ENCODE measurements at regions not wholly inside any gene's neighbourhood (a gene's known extent, or its start where the extent isn't known, plus 50 kb on each side); places are given as distances from the start of the nearest gene placed in this dataset.
"Not testable (repeated sequence)": the region's sequence is repeated elsewhere in the genome, so short reads cannot be mapped to it uniquely, and the experiment has no call there.

DNA sequence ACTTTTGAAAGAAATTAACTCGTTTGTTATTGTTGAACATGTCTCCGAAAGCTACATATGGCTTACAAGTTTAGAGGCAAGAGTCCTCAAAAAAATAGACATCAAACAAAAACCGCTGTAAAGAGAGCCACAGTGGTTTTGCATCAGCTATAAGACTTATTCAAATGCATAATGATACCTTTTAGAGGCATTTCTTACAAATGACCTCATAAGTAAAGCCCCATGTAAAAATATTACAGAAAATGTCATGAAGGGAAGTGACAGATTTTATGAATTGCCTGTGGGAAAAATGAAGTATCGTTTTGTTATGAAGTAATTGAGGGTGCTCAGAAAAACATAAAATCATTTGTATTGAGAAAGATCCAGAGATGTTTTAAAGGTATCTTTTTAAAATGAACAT lies 598.0 kb downstream of the NXPH1 start:
- Mint-ChIP-seq H3K27me3 (no peaks in the 10 kb centered on the region), H3K4me1 (ENCODE audit: low read depth in 2 of 2) (no peaks in the 10 kb centered on the region), H3K36me3 (peaks cover 15% of the 10 kb centered on the region), H3K27ac (no peak overlapping the region), H3K4me3 (no peak overlapping the region), H3K9me3 (peaks cover 23% of the 10 kb centered on the region)
- DNase-seq (ENCODE audit: low spot score) (no peak), ATAC-seq (no peak)

GRCh38 chr7:9036080-9036479 lies 602.7 kb downstream of the NXPH1 start:
- Mint-ChIP-seq H3K27ac (no peak overlapping the region), H3K36me3 (no peaks in the 10 kb centered on the region), H3K4me1 (ENCODE audit: low read depth in 2 of 2) (no peaks in the 10 kb centered on the region), H3K9me3 (peaks cover 8% of the 10 kb centered on the region), H3K4me3 (no peak overlapping the region), H3K27me3 (no peaks in the 10 kb centered on the region)
- DNase-seq (ENCODE audit: low spot score) (no peak), ATAC-seq (no peak)

GRCh38 chr7:9071160-9071762 lies 637.9 kb downstream of the NXPH1 start:
- Mint-ChIP-seq H3K4me3 (no peak overlapping the region), H3K27ac (no peak overlapping the region), H3K9me3 (peaks cover 22% of the 10 kb centered on the region), H3K27me3 (no peaks in the 10 kb centered on the region), H3K36me3 (peaks cover 8% of the 10 kb centered on the region), H3K4me1 (ENCODE audit: low read depth in 2 of 2) (no peaks in the 10 kb centered on the region)
- DNase-seq (ENCODE audit: low spot score) = no peak
- ATAC-seq = no peak

- not testable (repeated sequence) for ATAC-seq; DNase-seq (ENCODE audit: low spot score); H3K4me1 Mint-ChIP-seq (ENCODE audit: low read depth in 2 of 2); H3K36me3 Mint-ChIP-seq; H3K27ac Mint-ChIP-seq; H3K27me3 Mint-ChIP-seq; H3K4me3 Mint-ChIP-seq
- H3K9me3 Mint-ChIP-seq = peaks cover 20% of the 10 kb centered on the region
These were observed 642.4 kb downstream of the NXPH1 start for GRCh38 chr7:9075774-9076173.

DNA sequence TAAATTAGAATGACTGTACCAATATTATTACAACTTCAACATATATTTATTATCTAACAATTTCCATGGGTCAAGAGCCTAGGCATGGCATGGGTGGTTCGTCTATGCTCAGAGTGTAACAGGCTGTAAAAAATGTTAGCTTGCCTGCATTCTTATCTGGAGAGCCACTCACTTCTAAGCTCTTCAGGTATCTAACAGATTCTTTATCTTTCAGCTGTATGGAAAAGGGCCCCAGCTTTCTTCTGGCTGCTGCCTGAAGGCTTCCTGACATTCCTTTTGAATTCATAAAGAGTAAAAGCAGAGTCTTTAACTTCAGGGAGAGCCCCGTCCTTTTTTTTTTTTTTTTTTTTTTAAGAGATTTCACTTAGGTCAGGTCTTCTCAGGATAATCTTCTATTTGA lies 648.8 kb downstream of the NXPH1 start:
- DNase-seq (ENCODE audit: low spot score) (no peak), ATAC-seq (no peak)
- no peak overlapping the region for H3K4me3 Mint-ChIP-seq
- no peaks in the 10 kb centered on the region for H3K36me3 Mint-ChIP-seq
- H3K4me1 Mint-ChIP-seq (ENCODE audit: low read depth in 2 of 2) = no peaks in the 10 kb centered on the region
- no peak overlapping the region for H3K27ac Mint-ChIP-seq
- peaks cover 22% of the 10 kb centered on the region for H3K9me3 Mint-ChIP-seq
- H3K27me3 Mint-ChIP-seq = no peaks in the 10 kb centered on the region

DNA sequence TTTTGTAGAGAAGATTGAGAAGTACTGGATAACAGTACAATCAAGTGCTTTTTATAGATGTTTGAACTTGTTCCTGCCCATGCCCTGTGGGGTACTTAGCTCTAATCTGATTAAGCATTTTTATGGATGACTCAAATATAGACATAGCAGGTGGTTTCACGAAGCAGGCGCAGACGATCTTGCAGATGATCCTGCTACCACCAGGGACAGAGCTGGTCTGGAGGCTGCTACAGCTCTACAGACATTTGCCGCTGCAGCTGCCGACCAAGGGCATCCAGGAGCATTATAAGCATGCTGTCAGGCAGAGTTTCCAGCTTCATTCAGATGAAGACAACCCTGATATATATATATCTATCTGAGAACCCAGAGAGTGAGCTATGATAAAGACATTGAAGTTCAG lies 650.4 kb downstream of the NXPH1 start:
- no peaks in the 10 kb centered on the region for H3K27me3 Mint-ChIP-seq
- no peak overlapping the region for H3K4me3 Mint-ChIP-seq
- DNase-seq (ENCODE audit: low spot score) (no peak), ATAC-seq (no peak)
- no peak overlapping the region for H3K27ac Mint-ChIP-seq
- H3K9me3 Mint-ChIP-seq = peaks cover 24% of the 10 kb centered on the region
- no peaks in the 10 kb centered on the region for H3K36me3 Mint-ChIP-seq
- H3K4me1 Mint-ChIP-seq (ENCODE audit: low read depth in 2 of 2) = no peaks in the 10 kb centered on the region

- Mint-ChIP-seq H3K9me3 (peaks cover 31% of the 10 kb centered on the region), H3K4me1 (ENCODE audit: low read depth in 2 of 2) (no peaks in the 10 kb centered on the region), H3K36me3 (peaks cover 10% of the 10 kb centered on the region), H3K27ac (no peak overlapping the region), H3K27me3 (no peaks in the 10 kb centered on the region), H3K4me3 (no peak overlapping the region)
- ATAC-seq = no peak
- no peak for DNase-seq (ENCODE audit: low spot score)
These were observed 657.9 kb downstream of the NXPH1 start for GRCh38 chr7:9091282-9091681.

GRCh38 chr7:9097565-9098060 lies 664.2 kb downstream of the NXPH1 start:
- no peak for DNase-seq (ENCODE audit: low spot score)
- H3K4me1 Mint-ChIP-seq (ENCODE audit: low read depth in 2 of 2) = no peaks in the 10 kb centered on the region
- peaks cover 3% of the 10 kb centered on the region for H3K36me3 Mint-ChIP-seq
- no peaks in the 10 kb centered on the region for H3K27me3 Mint-ChIP-seq
- H3K9me3 Mint-ChIP-seq = peaks cover 26% of the 10 kb centered on the region
- no peak for ATAC-seq
- no peak overlapping the region for H3K27ac Mint-ChIP-seq
- H3K4me3 Mint-ChIP-seq = no peak overlapping the region

- no peak overlapping the region for H3K27ac Mint-ChIP-seq
- no peaks in the 10 kb centered on the region for H3K36me3 Mint-ChIP-seq
- ATAC-seq = no peak
- no peaks in the 10 kb centered on the region for H3K4me1 Mint-ChIP-seq (ENCODE audit: low read depth in 2 of 2)
- no peak for DNase-seq (ENCODE audit: low spot score)
- H3K4me3 Mint-ChIP-seq = no peak overlapping the region
- H3K27me3 Mint-ChIP-seq = no peaks in the 10 kb centered on the region
- peaks cover 12% of the 10 kb centered on the region for H3K9me3 Mint-ChIP-seq
These were observed 666.9 kb downstream of the NXPH1 start for GRCh38 chr7:9100289-9100688.

GRCh38 chr7:9102846-9103245 lies 669.4 kb downstream of the NXPH1 start:
- ATAC-seq = no peak

DNA sequence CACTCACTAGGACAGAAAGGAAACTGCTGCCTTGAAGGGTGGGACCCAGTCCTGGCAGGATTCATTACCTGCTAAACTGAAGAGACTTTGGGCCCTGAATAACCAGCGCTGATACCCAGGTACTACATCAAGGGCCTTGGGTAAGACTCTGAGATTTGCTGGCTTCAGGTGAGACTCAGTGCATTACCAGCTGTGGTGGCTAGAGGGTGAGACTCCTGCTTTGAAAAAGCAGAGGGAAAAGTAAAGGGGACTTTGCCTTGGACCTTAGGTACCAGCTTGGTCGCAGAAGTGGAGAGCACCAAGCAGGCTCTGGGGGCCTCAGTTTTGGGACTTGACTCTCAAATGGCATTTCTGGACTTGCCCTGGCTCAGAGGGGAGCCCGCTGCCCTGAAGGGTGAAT lies 673.3 kb downstream of the NXPH1 start:
- Mint-ChIP-seq H3K27ac (no peak overlapping the region), H3K27me3 (no peaks in the 10 kb centered on the region), H3K4me1 (ENCODE audit: low read depth in 2 of 2) (no peaks in the 10 kb centered on the region), H3K36me3 (peaks cover 7% of the 10 kb centered on the region), H3K9me3 (peaks cover 17% of the 10 kb centered on the region), H3K4me3 (no peak overlapping the region)
- ATAC-seq (no peak), DNase-seq (ENCODE audit: low spot score) (no peak)

More at GRCh38 chr7:9102846-9103245, 669.4 kb downstream of the NXPH1 start:
- no peaks in the 10 kb centered on the region for H3K27me3 Mint-ChIP-seq
- no peak for DNase-seq (ENCODE audit: low spot score)
- no peaks in the 10 kb centered on the region for H3K4me1 Mint-ChIP-seq (ENCODE audit: low read depth in 2 of 2)
- no peaks in the 10 kb centered on the region for H3K36me3 Mint-ChIP-seq
- peaks cover 5% of the 10 kb centered on the region for H3K9me3 Mint-ChIP-seq
- no peak overlapping the region for H3K4me3 Mint-ChIP-seq
- H3K27ac Mint-ChIP-seq = no peak overlapping the region

DNA sequence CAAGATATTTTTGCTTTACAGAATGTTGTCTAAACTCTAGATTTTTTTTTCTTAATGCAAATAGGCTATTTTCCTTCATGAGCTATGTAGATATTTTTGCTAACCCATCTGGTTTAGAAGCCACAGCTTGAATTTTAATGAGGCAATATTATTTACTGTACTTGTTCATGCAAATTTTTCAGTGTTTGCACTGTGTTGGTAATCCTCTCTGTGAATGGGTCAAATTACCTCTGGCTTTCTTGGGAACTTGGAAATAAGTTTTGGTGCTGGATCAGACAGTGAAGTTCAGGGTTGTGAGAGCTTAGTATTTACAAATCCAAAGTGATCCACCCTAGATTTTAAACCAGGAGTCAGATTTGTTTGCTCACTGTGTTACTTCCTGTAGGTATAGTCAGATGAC lies 686.9 kb downstream of the NXPH1 start:
- Mint-ChIP-seq H3K4me1 (ENCODE audit: low read depth in 2 of 2) (no peaks in the 10 kb centered on the region), H3K27ac (no peak overlapping the region), H3K9me3 (peaks cover 9% of the 10 kb centered on the region), H3K4me3 (no peak overlapping the region), H3K36me3 (no peaks in the 10 kb centered on the region), H3K27me3 (no peaks in the 10 kb centered on the region)
- no peak for ATAC-seq
- DNase-seq (ENCODE audit: low spot score) = no peak

- no peaks in the 10 kb centered on the region for H3K4me1 Mint-ChIP-seq (ENCODE audit: low read depth in 2 of 2)
- H3K4me3 Mint-ChIP-seq = no peak overlapping the region
- ATAC-seq = no peak
- peaks cover 9% of the 10 kb centered on the region for H3K9me3 Mint-ChIP-seq
- no peak for DNase-seq (ENCODE audit: low spot score)
- H3K36me3 Mint-ChIP-seq = no peaks in the 10 kb centered on the region
- no peak overlapping the region for H3K27ac Mint-ChIP-seq
- no peaks in the 10 kb centered on the region for H3K27me3 Mint-ChIP-seq
These were observed 690.9 kb downstream of the NXPH1 start for GRCh38 chr7:9124320-9124719.

- Mint-ChIP-seq H3K4me3 (no peak overlapping the region), H3K9me3 (peaks cover 15% of the 10 kb centered on the region), H3K36me3 (no peaks in the 10 kb centered on the region), H3K27me3 (no peaks in the 10 kb centered on the region), H3K27ac (no peak overlapping the region), H3K4me1 (ENCODE audit: low read depth in 2 of 2) (no peaks in the 10 kb centered on the region)
- DNase-seq (ENCODE audit: low spot score) (no peak), ATAC-seq (no peak)
These were observed 691.8 kb downstream of the NXPH1 start for GRCh38 chr7:9125246-9125645.

GRCh38 chr7:9127901-9128300 lies 694.5 kb downstream of the NXPH1 start:
- H3K27ac Mint-ChIP-seq = no peak overlapping the region
- no peak overlapping the region for H3K4me3 Mint-ChIP-seq
- ATAC-seq = no peak
- H3K4me1 Mint-ChIP-seq (ENCODE audit: low read depth in 2 of 2) = no peaks in the 10 kb centered on the region
- no peaks in the 10 kb centered on the region for H3K36me3 Mint-ChIP-seq
- H3K9me3 Mint-ChIP-seq = peaks cover 26% of the 10 kb centered on the region
- H3K27me3 Mint-ChIP-seq = no peaks in the 10 kb centered on the region
- DNase-seq (ENCODE audit: low spot score) = no peak
